Esophagus squamous epithelium (tissue), 5 donors: ENCODE measurements at regions not wholly inside any gene's neighbourhood (a gene's known extent, or its start where the extent isn't known, plus 50 kb on each side); places are given as distances from the start of the nearest gene placed in this dataset.

Experiments
- DNase-seq: peaks from one replicate; lab custom pipeline; 2025; lab: John Stamatoyannopoulos, UW
- H3K27ac ChIP-seq, 4 donors: fragments of 200-600 bp; sonication (generic); one replicate each; pipeline ENCODE4 v1.5.1; 2016 to 2019; ENCODE audit warnings: mild to moderate bottlenecking in 1 of 4
- H3K27me3 ChIP-seq, 4 donors: fragments of 200-600 bp; sonication (generic); 1 replicate in 3 of 4; 2 replicates in 1 of 4; pipeline versions ENCODE4 v1.5.1 to v1.6.0; 2017 to 2021; ENCODE audit warnings: antibody characterized with exemption in 1 of 4
- H3K36me3 ChIP-seq, 3 donors: fragments of 200-600 bp; sonication (generic); one replicate each; pipeline ENCODE4 v1.5.1; 2016 to 2019
- H3K4me1 ChIP-seq, 3 donors: fragments of 200-600 bp; sonication (generic); one replicate each; pipeline ENCODE4 v1.5.1; 2017 to 2019
- H3K4me3 ChIP-seq, 4 donors: fragments of 200-600 bp; sonication (generic); 1 replicate in 3 of 4; 2 replicates in 1 of 4; pipeline ENCODE4 v1.5.1; 2016 to 2019; ENCODE audit warnings: mild to moderate bottlenecking in 2 of 4, moderate library complexity in 1 of 4
- H3K9me3 ChIP-seq, 3 donors: fragments of 200-600 bp; sonication (generic); one replicate each; pipeline ENCODE4 v1.5.1; 2016 to 2019
- CTCF ChIP-seq, 6 experiments: fragments of 450-650 bp in 4 of 6; fragments of 200-600 bp in 2 of 6; sonication (generic) in 2 of 6; IDR thresholded peaks; one replicate each; pipeline ENCODE4 v1.5.1; 2016 to 2019; ENCODE audit warnings: antibody characterized with exemption in 6 of 6, mild to moderate bottlenecking in 4 of 6, moderate library complexity in 4 of 6
- POLR2A ChIP-seq, 4 donors: fragments of 450-650 bp; IDR thresholded peaks; one replicate each; pipeline ENCODE4 v1.6.1; 2017; ENCODE audit warnings: antibody characterized with exemption in 4 of 4, mild to moderate bottlenecking in 4 of 4, moderate library complexity in 3 of 4
- WGBS, 2 donors: methylation state at CpG; one replicate each; pipeline ENCODE4 v1.1.5; 2018; 5-methylcytosine and 5-hydroxymethylcytosine counted together
- intact Hi-C: fragments of 100-400 bp; cut with DNase I; formaldehyde crosslinking; loops from one replicate; pipeline ENCODE4 v1.15.0; 2022
- donor health status: DM: yes; HTN: yes; CAD: no.

- intact Hi-C loops: no loop called here
Measured at GRCh38 chr11:88016392-88017170, 158.7 kb downstream of the RAB38 start.

GRCh38 chr11:88015170-88015569 is 160.1 kb downstream of the RAB38 start:
- no peaks in the 10 kb centered on the region for H3K36me3 ChIP-seq
- H3K4me1 ChIP-seq: peaks cover 0 to 6% (median 5%) of the 10 kb centered on the region in 3 donors
- WGBS, 2 donors: 45 to 67% methylated on average over 2 of the region's 2 CpGs
- no peaks in the 10 kb centered on the region for H3K27me3 ChIP-seq
- H3K4me3 ChIP-seq: no peak overlapping the region
- TF ChIP-seq POLR2A (IDR thresholded peaks at IDR 0.05) (no peak), CTCF (IDR thresholded peaks at IDR 0.05) (no peak)
- no peak overlapping the region for H3K27ac ChIP-seq
- intact Hi-C loops: no loop called here
- DNase-seq: no peak
- no peaks in the 10 kb centered on the region for H3K9me3 ChIP-seq

More at GRCh38 chr11:88016392-88017170, 158.7 kb downstream of the RAB38 start:
- no peak overlapping the region for H3K27ac ChIP-seq
- no peak overlapping the region for H3K4me3 ChIP-seq
- WGBS, 2 donors: 12 to 25% methylated on average over 3 of the region's 3 CpGs
- DNase-seq: peak; percentile 5
- peaks cover 0 to 6% (median 5%) of the 10 kb centered on the region in 3 donors for H3K4me1 ChIP-seq
- TF ChIP-seq CTCF (IDR thresholded peaks at IDR 0.05) (peak in 5 of 6 experiments; percentile 71 to 85 (median 77)), POLR2A (IDR thresholded peaks at IDR 0.05) (no peak)
- no peaks in the 10 kb centered on the region for H3K36me3 ChIP-seq
- no peaks in the 10 kb centered on the region for H3K9me3 ChIP-seq
- no peaks in the 10 kb centered on the region for H3K27me3 ChIP-seq

GRCh38 chr11:88013508-88014065 is 161.7 kb downstream of the RAB38 start:
- Histone ChIP-seq H3K9me3 (no peaks in the 10 kb centered on the region), H3K27ac (no peak overlapping the region), H3K27me3 (no peaks in the 10 kb centered on the region), H3K4me1 (peaks cover 0 to 6% (median 5%) of the 10 kb centered on the region in 3 donors), H3K36me3 (no peaks in the 10 kb centered on the region), H3K4me3 (no peak overlapping the region)
- no peak for DNase-seq
- WGBS, 2 donors: 78 to 84% methylated on average over 3 of the region's 3 CpGs
- intact Hi-C loops: no loop called here
- TF ChIP-seq POLR2A (IDR thresholded peaks at IDR 0.05): no peak
- no peak for TF ChIP-seq CTCF (IDR thresholded peaks at IDR 0.05)

- TF ChIP-seq CTCF (IDR thresholded peaks at IDR 0.05) (no peak), POLR2A (IDR thresholded peaks at IDR 0.05) (no peak)
- H3K27me3 ChIP-seq: no peaks in the 10 kb centered on the region
- intact Hi-C loops: no loop called here
- no peaks in the 10 kb centered on the region for H3K9me3 ChIP-seq
- no peak for DNase-seq
- H3K4me3 ChIP-seq: no peak overlapping the region
- H3K36me3 ChIP-seq: no peaks in the 10 kb centered on the region
- H3K4me1 ChIP-seq: peaks cover 0 to 6% (median 5%) of the 10 kb centered on the region in 3 donors
- H3K27ac ChIP-seq: no peak overlapping the region
- 86 to 87% methylated on average over 1 of the region's 1 CpG for WGBS, 2 donors
Measured at GRCh38 chr11:88012456-88012855, 162.8 kb downstream of the RAB38 start.

GRCh38 chr11:87976009-87976408 is 199.2 kb downstream of the RAB38 start:
- no peaks in the 10 kb centered on the region for H3K4me1 ChIP-seq
- no peaks in the 10 kb centered on the region for H3K27me3 ChIP-seq
- H3K27ac ChIP-seq: no peak overlapping the region
- no peak for TF ChIP-seq POLR2A (IDR thresholded peaks at IDR 0.05)
- TF ChIP-seq CTCF (IDR thresholded peaks at IDR 0.05): no peak
- H3K36me3 ChIP-seq: no peaks in the 10 kb centered on the region
- H3K9me3 ChIP-seq: no peaks in the 10 kb centered on the region
- 83 to 90% methylated on average over 2 of the region's 2 CpGs for WGBS, 2 donors
- no peak overlapping the region for H3K4me3 ChIP-seq
- DNase-seq: no peak
- intact Hi-C loops: no loop called here
